Endothelial cell (in vitro differentiated cells): ENCODE measurements at regions not wholly inside any gene's neighbourhood (a gene's known extent, or its start where the extent isn't known, plus 50 kb on each side); places are given as distances from the start of the nearest gene placed in this dataset.

Experiments
- DNase-seq: peaks from one replicate; pipeline ENCODE4 v3.0.0; 2021; ENCODE audit warnings: low spot score
- H3K27ac Mint-ChIP-seq: one replicate; pipeline ENCODE4 v1.8.0; 2021; ENCODE audit warnings: mixed read lengths, inconsistent platforms; ENCODE audit not compliant: unreplicated experiment
- H3K27me3 Mint-ChIP-seq: one replicate; pipeline ENCODE4 v1.8.0; 2021; ENCODE audit warnings: mild to moderate bottlenecking, moderate library complexity, mixed read lengths, inconsistent platforms; ENCODE audit not compliant: unreplicated experiment
- H3K36me3 Mint-ChIP-seq: one replicate; pipeline ENCODE4 v1.8.0; 2021; ENCODE audit warnings: mild to moderate bottlenecking, low read depth, mixed read lengths, inconsistent platforms; ENCODE audit not compliant: unreplicated experiment
- H3K4me1 Mint-ChIP-seq: one replicate; pipeline ENCODE4 v1.8.0; 2021; ENCODE audit warnings: mild to moderate bottlenecking, mixed read lengths, inconsistent platforms; ENCODE audit not compliant: unreplicated experiment
- H3K4me3 Mint-ChIP-seq: one replicate; pipeline ENCODE4 v1.8.0; 2021; ENCODE audit warnings: mild to moderate bottlenecking, mixed read lengths, inconsistent platforms; ENCODE audit not compliant: unreplicated experiment
- H3K9me3 Mint-ChIP-seq: one replicate; pipeline ENCODE4 v1.8.0; 2021; ENCODE audit warnings: mixed read lengths, inconsistent platforms; ENCODE audit not compliant: unreplicated experiment
- CTCF ChIP-seq: fragments of 200-600 bp; sonication (generic); IDR thresholded peaks from one replicate; pipeline ENCODE4 v1.5.0; 2021; ENCODE audit warnings: antibody characterized with exemption; ENCODE audit not compliant: unreplicated experiment
- microRNA-seq: library from miRNA; unstranded; fragments of <30 nt; microRNA quantifications from one replicate; pipeline ENCODE4, GENCODE V29; 2020; ENCODE audit not compliant: unreplicated experiment

GRCh38 chr7:131276748-131277147 is 50.9 kb upstream of the MKLN1 start:
- no peak overlapping the region for H3K27ac Mint-ChIP-seq
- peaks cover 1% of the 10 kb centered on the region for H3K27me3 Mint-ChIP-seq
- TF ChIP-seq CTCF: no peak
- no peak overlapping the region for H3K4me3 Mint-ChIP-seq
- DNase-seq: no peak
- no peaks in the 10 kb centered on the region for H3K9me3 Mint-ChIP-seq
- peaks cover 18% of the 10 kb centered on the region for H3K4me1 Mint-ChIP-seq
- no peaks in the 10 kb centered on the region for H3K36me3 Mint-ChIP-seq

Small RNA genes in the stretch of these regions (microRNA-seq; reads per million reads assigned to microRNA genes)
- 139 reads per million, percentile 84 among the genes with 10 or more reads in this experiment for gene MIR29A
